Mesodermal cell (in vitro differentiated cells): ENCODE measurements at regions not wholly inside any gene's neighbourhood (a gene's known extent, or its start where the extent isn't known, plus 50 kb on each side); places are given as distances from the start of the nearest gene placed in this dataset.

ENCODE experiments used
- H3K27ac ChIP-seq: 2 replicates; pipeline ENCODE4 v1.7.0; 2013; ENCODE audit warnings: mild to moderate bottlenecking, low read depth, low read length, moderate library complexity; ENCODE audit not compliant: severe bottlenecking
- H3K36me3 ChIP-seq: 2 replicates; pipeline ENCODE4 v1.7.1; 2013; ENCODE audit warnings: mild to moderate bottlenecking, low read length, moderate library complexity; ENCODE audit not compliant: control insufficient read depth, insufficient read depth
- H3K4me1 ChIP-seq: one replicate; pipeline ENCODE4 v1.7.1; 2013; ENCODE audit warnings: mild to moderate bottlenecking, low read length; ENCODE audit not compliant: insufficient read depth, control insufficient read depth, poor library complexity, severe bottlenecking
- H3K4me3 ChIP-seq: 2 replicates; pipeline ENCODE4 v1.7.0; 2013; ENCODE audit warnings: low read length, control low read depth, mild to moderate bottlenecking; ENCODE audit not compliant: insufficient read depth, poor library complexity, severe bottlenecking; ENCODE audit errors: extremely low read depth
- H3K9me3 ChIP-seq: 2 replicates; pipeline ENCODE4 v1.7.1; 2013; ENCODE audit warnings: mild to moderate bottlenecking, low read length, moderate library complexity; ENCODE audit not compliant: control insufficient read depth
- WGBS, 2 experiments: methylation state at CpG; one replicate each; pipeline ENCODE4 v1.1.5; 2013; ENCODE audit warnings: missing lambda C conversion rate in 2 of 2; ENCODE audit not compliant: insufficient coverage in 2 of 2; 5-methylcytosine and 5-hydroxymethylcytosine counted together

GRCh38 chr15:47404877-47405276 is 312.4 kb upstream of the SEMA6D start:
- no peaks in the 10 kb centered on the region for H3K4me1 ChIP-seq
- H3K27ac ChIP-seq: no peak overlapping the region
- no peaks in the 10 kb centered on the region for H3K36me3 ChIP-seq
- H3K9me3 ChIP-seq: no peaks in the 10 kb centered on the region
- H3K4me3 ChIP-seq: no peak overlapping the region
- 83% methylated on average over 3 of the region's 3 CpGs for WGBS, 2 experiments

GRCh38 chr15:47405365-47406162 is 311.7 kb upstream of the SEMA6D start:
- no peaks in the 10 kb centered on the region for H3K9me3 ChIP-seq
- no peaks in the 10 kb centered on the region for H3K4me1 ChIP-seq
- H3K4me3 ChIP-seq: no peak overlapping the region
- H3K36me3 ChIP-seq: no peaks in the 10 kb centered on the region
- WGBS, 2 experiments: 45 to 53% methylated on average over 4 of the region's 5 CpGs
- H3K27ac ChIP-seq: no peak overlapping the region

- Histone ChIP-seq H3K27ac (no peak overlapping the region), H3K36me3 (no peaks in the 10 kb centered on the region), H3K9me3 (no peaks in the 10 kb centered on the region), H3K4me3 (no peak overlapping the region), H3K4me1 (no peaks in the 10 kb centered on the region)
- WGBS, 2 experiments: 90% methylated on average over 2 of the region's 5 CpGs; no CpG with 5 or more reads in 1 of the 2 experiments
Measured at GRCh38 chr15:47407692-47408091, 309.6 kb upstream of the SEMA6D start.

DNA sequence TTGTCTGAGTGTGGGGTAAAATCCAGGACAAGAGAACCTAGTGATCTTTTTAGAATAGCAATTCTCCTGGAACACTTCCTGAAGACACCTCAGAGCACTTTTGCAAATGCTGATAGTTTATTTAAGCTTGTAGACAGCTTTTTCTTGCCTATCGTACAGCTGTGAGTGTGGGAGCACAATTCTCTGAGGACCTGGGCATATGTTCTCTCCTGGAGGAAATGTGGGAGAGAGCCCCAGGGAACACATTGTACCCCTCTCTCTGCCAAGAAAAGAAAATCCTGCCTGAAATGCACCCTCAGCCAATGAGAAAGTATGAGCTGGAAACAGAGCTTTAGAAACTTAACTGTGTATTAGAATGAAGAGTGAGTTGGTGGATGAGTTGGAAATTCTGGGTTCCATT is 308.3 kb upstream of the SEMA6D start:
- Histone ChIP-seq H3K4me1 (no peaks in the 10 kb centered on the region), H3K9me3 (no peaks in the 10 kb centered on the region), H3K4me3 (no peak overlapping the region), H3K36me3 (no peaks in the 10 kb centered on the region), H3K27ac (no peak overlapping the region)
- 100% methylated on average over 1 of the region's 1 CpG for WGBS, 2 experiments

- 100% methylated on average over 1 of the region's 2 CpGs; no CpG with 5 or more reads in 1 of the 2 experiments for WGBS, 2 experiments
- no peaks in the 10 kb centered on the region for H3K36me3 ChIP-seq
- no peak overlapping the region for H3K4me3 ChIP-seq
- no peaks in the 10 kb centered on the region for H3K9me3 ChIP-seq
- no peak overlapping the region for H3K27ac ChIP-seq
- no peaks in the 10 kb centered on the region for H3K4me1 ChIP-seq
Measured at GRCh38 chr15:47409600-47409999, 307.7 kb upstream of the SEMA6D start.

DNA sequence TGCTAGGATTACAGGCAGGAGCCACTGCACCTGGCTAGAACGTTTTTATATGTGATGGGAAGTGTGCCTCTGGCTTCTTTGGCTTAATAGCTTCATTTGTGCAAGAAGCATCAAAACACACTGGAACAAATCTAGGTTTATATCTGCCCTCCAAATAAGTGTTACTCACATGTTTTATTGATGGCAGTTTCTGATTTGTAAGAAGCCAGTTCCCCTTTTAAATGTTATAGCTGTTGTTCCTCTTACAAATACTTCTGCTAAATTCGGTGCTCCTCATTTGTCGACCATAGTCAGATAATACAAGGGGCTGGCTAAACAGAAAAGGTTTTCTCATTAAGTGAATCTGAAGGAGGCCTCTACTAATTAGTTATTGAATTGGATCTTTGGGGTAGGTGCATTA is 307.1 kb upstream of the SEMA6D start:
- Histone ChIP-seq H3K9me3 (no peaks in the 10 kb centered on the region), H3K4me3 (no peak overlapping the region), H3K27ac (no peak overlapping the region), H3K36me3 (no peaks in the 10 kb centered on the region), H3K4me1 (no peaks in the 10 kb centered on the region)
- no CpG with 5 or more reads among the region's 3 CpGs for WGBS, 2 experiments

DNA sequence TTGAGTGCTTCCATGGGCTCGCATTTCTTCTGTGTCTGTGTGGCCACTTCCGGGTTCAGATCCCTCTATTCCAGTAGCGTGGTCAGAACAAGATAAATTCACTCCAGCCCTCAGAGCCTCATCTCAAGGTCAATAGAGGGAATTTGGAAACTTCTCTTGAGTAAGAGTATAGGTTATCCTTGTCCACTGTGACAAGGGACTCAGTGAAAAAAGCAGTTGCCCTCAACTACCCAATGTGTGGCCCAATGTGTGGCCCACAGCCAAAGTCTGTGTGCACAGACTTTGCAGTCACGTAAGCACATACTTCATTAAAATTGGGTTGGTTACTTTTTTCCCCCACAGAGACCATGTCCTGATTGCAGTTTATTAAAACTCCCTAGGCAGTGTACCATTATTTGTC is 305.6 kb upstream of the SEMA6D start:
- no peak overlapping the region for H3K4me3 ChIP-seq
- no peaks in the 10 kb centered on the region for H3K36me3 ChIP-seq
- WGBS, 2 experiments: 78 to 100% methylated on average over 1 of the region's 4 CpGs
- no peak overlapping the region for H3K27ac ChIP-seq
- no peaks in the 10 kb centered on the region for H3K4me1 ChIP-seq
- no peaks in the 10 kb centered on the region for H3K9me3 ChIP-seq

- Histone ChIP-seq H3K9me3 (no peaks in the 10 kb centered on the region), H3K27ac (no peak overlapping the region)
Measured at GRCh38 chr15:47412136-47412535, 305.2 kb upstream of the SEMA6D start.

GRCh38 chr15:47412802-47413201 is 304.5 kb upstream of the SEMA6D start:
- Histone ChIP-seq H3K4me1 (no peaks in the 10 kb centered on the region), H3K36me3 (no peaks in the 10 kb centered on the region), H3K4me3 (no peak overlapping the region), H3K27ac (no peak overlapping the region), H3K9me3 (no peaks in the 10 kb centered on the region)
- 87 to 92% methylated on average over 2 of the region's 4 CpGs for WGBS, 2 experiments

More at GRCh38 chr15:47412136-47412535, 305.2 kb upstream of the SEMA6D start:
- 84 to 85% methylated on average over 2 of the region's 3 CpGs for WGBS, 2 experiments
- H3K36me3 ChIP-seq: no peaks in the 10 kb centered on the region
- no peak overlapping the region for H3K4me3 ChIP-seq
- H3K4me1 ChIP-seq: no peaks in the 10 kb centered on the region

DNA sequence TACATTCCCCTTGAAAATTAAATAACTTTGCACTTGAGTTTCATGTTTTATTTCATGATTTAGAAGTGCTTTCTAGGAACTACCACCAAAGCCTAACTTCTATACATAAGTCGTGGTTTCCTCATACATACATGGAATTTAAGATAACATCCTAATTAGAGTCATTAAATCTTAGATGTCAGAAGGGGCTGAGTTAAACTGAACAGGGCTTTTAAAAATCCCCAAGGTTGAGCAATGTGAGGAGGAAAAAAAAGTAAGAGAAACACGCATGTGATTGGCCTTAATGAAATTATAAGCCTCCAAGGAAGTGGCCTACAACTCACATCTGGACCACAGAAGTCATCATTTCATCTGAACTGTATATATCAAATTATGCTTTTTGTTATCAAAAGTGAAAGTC is 303.1 kb upstream of the SEMA6D start:
- Histone ChIP-seq H3K4me1 (no peaks in the 10 kb centered on the region), H3K4me3 (no peak overlapping the region), H3K9me3 (no peaks in the 10 kb centered on the region), H3K27ac (no peak overlapping the region), H3K36me3 (no peaks in the 10 kb centered on the region)
- WGBS, 2 experiments: no CpG with 5 or more reads among the region's 2 CpGs

- no peak overlapping the region for H3K4me3 ChIP-seq
- WGBS, 2 experiments: no CpG with 5 or more reads among the region's 1 CpG
- no peak overlapping the region for H3K27ac ChIP-seq
- no peaks in the 10 kb centered on the region for H3K4me1 ChIP-seq
- no peaks in the 10 kb centered on the region for H3K36me3 ChIP-seq
- H3K9me3 ChIP-seq: no peaks in the 10 kb centered on the region
Measured at GRCh38 chr15:47415539-47415971, 301.8 kb upstream of the SEMA6D start.
